MCF 10A (cell line): ENCODE measurements at regions not wholly inside any gene's neighbourhood (a gene's known extent, or its start where the extent isn't known, plus 50 kb on each side); places are given as distances from the start of the nearest gene placed in this dataset.

Experiments used
- BruUV-seq: library from RNA; stranded (reverse); fragments of 400-500 nt; replicated peaks from 2 replicates; lab custom pipeline; 2021; lab: Mats Ljungman, UMichigan
- CTCF ChIA-PET: fragments of 300-600 bp; sonication (Branson Sonifier 250); formaldehyde crosslinking; extraction: SDS; loops from one replicate; lab custom pipeline; 2021; ENCODE audit warnings: antibody characterized with exemption, inconsistent platforms; lab: Yijun Ruan, JAX
- POLR2A ChIA-PET: fragments of 300-600, 350-650 bp; sonication (Branson Sonifier 250); formaldehyde crosslinking; extraction: SDS; loops from one replicate; lab custom pipeline; 2020; ENCODE audit warnings: antibody characterized with exemption, inconsistent platforms; lab: Yijun Ruan, JAX
- DNase-seq: peaks from one replicate; pipeline ENCODE4 v3.0.0-alpha.2; 2018; ENCODE audit not compliant: unreplicated experiment
- H3K27ac Mint-ChIP-seq: one replicate; pipeline ENCODE4 v1.8.0; 2022; ENCODE audit warnings: mild to moderate bottlenecking, low read depth, mixed read lengths; ENCODE audit not compliant: unreplicated experiment
- H3K27me3 Mint-ChIP-seq: one replicate; pipeline ENCODE4 v1.8.0; 2022; ENCODE audit warnings: mixed read lengths; ENCODE audit not compliant: insufficient read depth, unreplicated experiment
- H3K36me3 Mint-ChIP-seq: one replicate; pipeline ENCODE4 v1.8.0; 2022; ENCODE audit warnings: mild to moderate bottlenecking, moderate library complexity, mixed read lengths; ENCODE audit not compliant: insufficient read depth, unreplicated experiment
- H3K4me1 Mint-ChIP-seq: one replicate; pipeline ENCODE4 v1.8.0; 2022; ENCODE audit warnings: mixed read lengths; ENCODE audit not compliant: insufficient read depth, unreplicated experiment
- H3K4me3 Mint-ChIP-seq: one replicate; pipeline ENCODE4 v1.8.0; 2022; ENCODE audit warnings: mild to moderate bottlenecking, moderate library complexity, mixed read lengths; ENCODE audit not compliant: unreplicated experiment
- H3K9me3 Mint-ChIP-seq: one replicate; pipeline ENCODE4 v1.8.0; 2022; ENCODE audit warnings: mixed read lengths; ENCODE audit not compliant: unreplicated experiment
- intact Hi-C: fragments of 100-400 bp; cut with micrococcal nuclease; formaldehyde crosslinking; loops from 2 replicates; pipeline ENCODE4 v1.14.1; 2022
- TF ChIP-seq, protein P1 (sequence below): fragments of 200-600 bp; IDR thresholded peaks from one replicate; pipeline ENCODE4 v1.8.0; 2022; ENCODE audit warnings: antibody characterized with exemption, mild to moderate bottlenecking; ENCODE audit not compliant: unreplicated experiment

DNA sequence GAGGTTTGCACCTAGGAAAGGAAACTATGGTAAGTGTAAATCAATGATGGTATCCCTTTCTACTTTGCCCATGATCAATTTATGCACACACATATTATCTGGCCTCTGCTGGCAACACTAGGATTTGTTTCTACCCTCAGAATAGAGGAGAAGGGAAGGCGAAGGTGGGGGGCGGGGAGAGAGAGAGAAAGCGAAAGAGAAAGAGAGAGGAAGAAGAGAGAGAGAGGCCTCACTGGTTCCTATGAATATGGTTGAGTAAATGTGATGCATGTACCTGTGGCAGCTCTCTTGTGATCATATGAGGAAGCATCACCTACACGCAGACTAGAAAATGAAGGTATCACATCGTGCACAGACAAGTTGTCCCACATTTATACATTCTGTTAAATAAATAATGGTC is 882.0 kb upstream of the SLITRK6 start:
- H3K9me3 Mint-ChIP-seq: peaks cover 7% of the 10 kb centered on the region
- ChIA-PET POLR2A (no interaction called here), CTCF (no interaction called here)
- TF ChIP-seq, protein P1, sequence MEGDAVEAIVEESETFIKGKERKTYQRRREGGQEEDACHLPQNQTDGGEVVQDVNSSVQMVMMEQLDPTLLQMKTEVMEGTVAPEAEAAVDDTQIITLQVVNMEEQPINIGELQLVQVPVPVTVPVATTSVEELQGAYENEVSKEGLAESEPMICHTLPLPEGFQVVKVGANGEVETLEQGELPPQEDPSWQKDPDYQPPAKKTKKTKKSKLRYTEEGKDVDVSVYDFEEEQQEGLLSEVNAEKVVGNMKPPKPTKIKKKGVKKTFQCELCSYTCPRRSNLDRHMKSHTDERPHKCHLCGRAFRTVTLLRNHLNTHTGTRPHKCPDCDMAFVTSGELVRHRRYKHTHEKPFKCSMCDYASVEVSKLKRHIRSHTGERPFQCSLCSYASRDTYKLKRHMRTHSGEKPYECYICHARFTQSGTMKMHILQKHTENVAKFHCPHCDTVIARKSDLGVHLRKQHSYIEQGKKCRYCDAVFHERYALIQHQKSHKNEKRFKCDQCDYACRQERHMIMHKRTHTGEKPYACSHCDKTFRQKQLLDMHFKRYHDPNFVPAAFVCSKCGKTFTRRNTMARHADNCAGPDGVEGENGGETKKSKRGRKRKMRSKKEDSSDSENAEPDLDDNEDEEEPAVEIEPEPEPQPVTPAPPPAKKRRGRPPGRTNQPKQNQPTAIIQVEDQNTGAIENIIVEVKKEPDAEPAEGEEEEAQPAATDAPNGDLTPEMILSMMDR: no peak
- H3K27ac Mint-ChIP-seq: no peak overlapping the region
- no peak overlapping the region for H3K4me3 Mint-ChIP-seq
- H3K36me3 Mint-ChIP-seq: no peaks in the 10 kb centered on the region
- H3K27me3 Mint-ChIP-seq: no peaks in the 10 kb centered on the region
- no peak for DNase-seq
- H3K4me1 Mint-ChIP-seq: no peaks in the 10 kb centered on the region
- no TSS peak for BruUV-seq
- intact Hi-C loops: no loop called here

DNA sequence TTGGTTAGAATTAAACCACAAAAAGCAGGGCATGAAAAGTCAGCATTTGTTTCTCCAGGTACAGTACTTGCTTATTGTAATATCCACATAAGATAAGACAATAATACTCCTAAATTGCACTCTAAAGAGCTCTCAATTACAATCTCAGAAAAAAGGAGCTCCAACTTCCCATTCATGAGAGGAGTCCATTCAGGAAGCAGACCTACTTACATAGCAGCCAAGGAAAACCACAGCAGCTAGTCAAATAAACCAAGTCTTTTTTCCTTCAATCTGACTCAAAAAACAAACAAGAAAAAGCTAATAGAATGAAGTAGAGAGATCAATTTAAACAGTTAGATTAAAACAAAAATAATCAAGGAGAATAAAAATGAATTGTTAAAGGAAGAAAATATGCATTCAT is 885.2 kb upstream of the SLITRK6 start:
- intact Hi-C loops: no loop called here
- TF ChIP-seq, protein P1: no peak
- Mint-ChIP-seq H3K4me3 (no peak overlapping the region), H3K27me3 (no peaks in the 10 kb centered on the region), H3K9me3 (peaks cover 7% of the 10 kb centered on the region), H3K4me1 (peaks cover 7% of the 10 kb centered on the region), H3K27ac (peak overlapping the region; percentile 20), H3K36me3 (no peaks in the 10 kb centered on the region)
- CTCF ChIA-PET: interaction anchor here (0.6 to 0.8 kb wide), 2 partner anchors 590 kb away, joined by 3 read pairs; no protein-coding TSS in a partner anchor
- BruUV-seq: no TSS peak
- POLR2A ChIA-PET: no interaction called here
- no peak for DNase-seq

DNA sequence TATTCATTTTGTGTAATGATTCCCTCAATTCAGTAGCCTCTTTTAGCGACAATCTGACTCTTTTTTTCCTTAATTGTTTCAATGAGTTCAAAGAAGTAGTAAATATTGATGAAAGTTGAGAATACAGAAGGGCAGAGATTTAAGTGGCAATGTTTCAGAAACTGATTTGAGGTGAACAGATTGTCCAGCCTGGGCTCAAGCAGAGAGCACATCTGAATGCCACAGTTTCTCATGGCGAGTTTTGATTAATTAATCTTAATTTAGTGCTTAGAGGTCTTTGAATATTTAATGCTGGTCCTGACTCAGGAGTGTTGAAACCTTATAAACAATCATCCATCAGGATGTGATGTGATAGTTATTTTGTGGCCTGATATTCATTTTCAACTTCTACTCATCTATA is 890.7 kb upstream of the SLITRK6 start:
- CTCF ChIA-PET: no interaction called here
- no peak for DNase-seq
- BruUV-seq: no TSS peak
- Mint-ChIP-seq H3K27ac (no peak overlapping the region), H3K4me3 (no peak overlapping the region), H3K27me3 (no peaks in the 10 kb centered on the region), H3K36me3 (no peaks in the 10 kb centered on the region), H3K4me1 (peaks cover 7% of the 10 kb centered on the region), H3K9me3 (peaks cover 12% of the 10 kb centered on the region)
- POLR2A ChIA-PET: no interaction called here
- TF ChIP-seq, protein P1: no peak
- intact Hi-C loops: no loop called here

DNA sequence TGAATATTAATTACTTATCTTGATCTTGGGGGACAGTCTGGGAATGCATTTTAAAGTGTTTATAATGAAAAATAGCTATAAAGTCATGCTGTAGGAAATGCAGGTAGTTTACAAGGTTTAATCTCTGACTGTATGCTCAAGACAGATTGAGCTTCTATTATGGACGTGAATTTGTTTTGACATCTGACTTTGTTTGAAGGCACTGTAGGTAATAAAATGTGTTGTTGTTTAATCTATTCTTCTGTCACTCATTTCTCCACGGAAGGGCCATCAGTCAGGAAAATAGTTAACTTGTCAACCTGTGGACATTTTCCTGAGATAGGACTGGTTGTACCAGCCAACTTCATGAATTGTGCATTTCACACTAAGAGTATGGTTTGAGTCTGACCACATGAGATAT is 893.1 kb upstream of the SLITRK6 start:
- Mint-ChIP-seq H3K36me3 (no peaks in the 10 kb centered on the region), H3K27me3 (no peaks in the 10 kb centered on the region), H3K4me3 (no peak overlapping the region), H3K4me1 (peaks cover 7% of the 10 kb centered on the region), H3K27ac (no peak overlapping the region), H3K9me3 (peaks cover 12% of the 10 kb centered on the region)
- DNase-seq: no peak
- CTCF ChIA-PET: interaction anchor here (0.6 kb wide), 1 partner anchor 10 kb away, joined by 4 read pairs; no protein-coding TSS in a partner anchor
- POLR2A ChIA-PET: interaction anchor here (0.6 kb wide), 1 partner anchor 12 kb away, joined by 4 read pairs; no protein-coding TSS in a partner anchor
- TF ChIP-seq, protein P1: no peak
- intact Hi-C loops: no loop called here
- no TSS peak for BruUV-seq
